Fibroblast of mammary gland (primary cell): ENCODE measurements at regions not wholly inside any gene's neighbourhood (a gene's known extent, or its start where the extent isn't known, plus 50 kb on each side); places are given as distances from the start of the nearest gene placed in this dataset.

Experiments used
- DNase-seq: peaks from one replicate; pipeline ENCODE4 v3.0.0-alpha.2; 2010; ENCODE audit warnings: low read depth
- H3K4me3 ChIP-seq: 2 replicates; pipeline ENCODE4 v1.5.1; 2011; ENCODE audit warnings: low read depth, mild to moderate bottlenecking, low read length, moderate library complexity; ENCODE audit not compliant: control insufficient read depth
- TF ChIP-seq, protein P1 (sequence below): conservative IDR thresholded peaks from 2 replicates; pipeline ENCODE4 v1.5.1; 2011; ENCODE audit warnings: low read depth, low read length, inconsistent platforms; ENCODE audit not compliant: control insufficient read depth, insufficient read depth

DNA sequence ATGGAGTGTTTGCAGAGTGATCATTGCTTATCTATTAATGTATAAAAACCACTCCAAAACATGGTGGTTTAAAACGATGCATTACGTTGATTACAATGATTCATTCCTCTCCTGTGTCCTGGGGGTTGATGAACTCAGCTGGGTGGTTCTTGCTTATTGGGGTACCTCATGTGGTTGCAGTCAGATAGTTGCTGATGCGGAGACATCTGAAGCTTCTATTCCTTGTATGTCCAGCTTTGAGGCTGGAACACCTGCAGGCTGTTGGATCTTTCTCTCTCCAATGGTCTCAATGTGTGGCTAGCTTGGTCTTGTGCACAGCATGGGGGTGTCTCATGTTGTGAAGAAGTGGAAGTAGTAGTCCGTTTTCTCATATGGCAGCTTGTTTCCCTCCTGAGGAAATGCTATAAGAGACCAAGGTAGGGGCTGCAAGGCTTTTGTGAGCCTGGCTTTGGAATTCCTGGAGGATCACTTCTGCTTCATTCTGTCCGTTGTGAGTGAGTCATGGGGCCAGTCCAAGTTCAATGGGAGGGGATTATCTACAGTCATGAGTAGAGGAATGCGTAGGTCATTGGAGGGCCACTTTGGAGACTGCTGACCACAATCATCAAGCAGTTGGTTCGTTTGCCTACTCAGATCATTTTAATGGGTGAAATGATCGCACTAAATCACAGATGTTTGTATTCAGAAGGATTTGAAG is 601.0 kb downstream of the SLC4A3 start:
- TF ChIP-seq, protein P1, sequence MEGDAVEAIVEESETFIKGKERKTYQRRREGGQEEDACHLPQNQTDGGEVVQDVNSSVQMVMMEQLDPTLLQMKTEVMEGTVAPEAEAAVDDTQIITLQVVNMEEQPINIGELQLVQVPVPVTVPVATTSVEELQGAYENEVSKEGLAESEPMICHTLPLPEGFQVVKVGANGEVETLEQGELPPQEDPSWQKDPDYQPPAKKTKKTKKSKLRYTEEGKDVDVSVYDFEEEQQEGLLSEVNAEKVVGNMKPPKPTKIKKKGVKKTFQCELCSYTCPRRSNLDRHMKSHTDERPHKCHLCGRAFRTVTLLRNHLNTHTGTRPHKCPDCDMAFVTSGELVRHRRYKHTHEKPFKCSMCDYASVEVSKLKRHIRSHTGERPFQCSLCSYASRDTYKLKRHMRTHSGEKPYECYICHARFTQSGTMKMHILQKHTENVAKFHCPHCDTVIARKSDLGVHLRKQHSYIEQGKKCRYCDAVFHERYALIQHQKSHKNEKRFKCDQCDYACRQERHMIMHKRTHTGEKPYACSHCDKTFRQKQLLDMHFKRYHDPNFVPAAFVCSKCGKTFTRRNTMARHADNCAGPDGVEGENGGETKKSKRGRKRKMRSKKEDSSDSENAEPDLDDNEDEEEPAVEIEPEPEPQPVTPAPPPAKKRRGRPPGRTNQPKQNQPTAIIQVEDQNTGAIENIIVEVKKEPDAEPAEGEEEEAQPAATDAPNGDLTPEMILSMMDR: no peak
- peak; percentile 99 for DNase-seq
- peak overlapping the region; percentile 21 for H3K4me3 ChIP-seq

DNA sequence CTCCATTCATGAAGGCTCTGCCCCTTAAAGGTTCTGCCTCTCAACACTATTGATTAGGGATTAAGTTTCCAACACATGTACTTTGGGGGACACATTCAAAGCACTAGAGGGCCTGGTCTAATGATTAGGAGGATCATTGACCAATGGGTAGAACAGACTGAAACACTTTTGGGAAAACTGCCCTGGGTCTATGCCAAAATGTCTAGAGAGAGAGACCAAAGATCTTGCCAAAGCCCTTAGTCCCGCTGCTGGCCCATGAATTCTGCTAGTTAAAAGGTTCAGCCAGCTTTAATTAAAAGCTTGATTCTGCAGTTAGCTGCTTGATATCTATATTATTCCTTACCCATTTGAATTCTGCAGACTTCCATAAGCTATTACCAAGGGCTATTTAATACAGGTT is 613.2 kb downstream of the SLC4A3 start:
- TF ChIP-seq, protein P1: no peak
- no peak for DNase-seq
- H3K4me3 ChIP-seq: no peak overlapping the region

DNA sequence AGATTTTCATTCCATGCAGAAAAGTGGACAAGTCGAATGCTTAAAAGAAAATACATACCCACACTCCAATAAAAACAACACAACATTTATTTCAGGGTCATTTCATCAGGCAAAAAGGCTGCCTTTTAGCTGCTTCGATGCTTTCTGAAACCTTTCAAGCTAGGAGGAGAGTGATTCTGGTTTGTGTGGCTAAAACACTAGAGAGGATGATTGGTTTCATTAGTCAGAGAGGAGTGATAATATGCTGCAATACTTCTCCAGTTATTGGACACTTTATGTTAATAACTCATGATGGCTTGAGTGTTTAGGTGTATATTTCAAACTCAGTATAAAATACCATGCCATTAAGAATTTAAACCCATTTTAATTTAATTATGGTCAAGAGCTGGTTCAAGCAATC is 614.0 kb downstream of the SLC4A3 start:
- peak; percentile 39 for DNase-seq

DNA sequence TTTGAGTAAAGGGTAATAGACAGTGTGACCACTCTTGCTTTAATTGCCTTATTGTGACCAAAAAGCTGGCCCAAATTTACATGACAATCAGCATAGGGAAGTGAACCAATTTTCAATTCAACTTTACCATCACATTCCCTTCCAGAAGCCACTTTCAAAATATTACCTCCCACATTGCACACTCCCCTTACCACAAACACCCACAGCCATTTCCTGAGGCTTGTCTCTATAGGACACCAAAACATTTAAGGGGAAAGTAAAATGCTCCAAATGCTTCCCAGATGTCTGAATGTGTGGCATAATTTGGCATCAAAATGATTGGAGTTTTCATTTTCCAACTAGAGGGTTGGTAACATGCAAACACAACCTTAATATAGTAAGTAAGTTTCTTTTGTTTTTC is 616.1 kb downstream of the SLC4A3 start:
- DNase-seq: no peak
- TF ChIP-seq, protein P1: no peak
- H3K4me3 ChIP-seq: no peak overlapping the region

More for the DNA sequence above, 614.0 kb downstream of the SLC4A3 start:
- TF ChIP-seq, protein P1: no peak
- no peak overlapping the region for H3K4me3 ChIP-seq

DNA sequence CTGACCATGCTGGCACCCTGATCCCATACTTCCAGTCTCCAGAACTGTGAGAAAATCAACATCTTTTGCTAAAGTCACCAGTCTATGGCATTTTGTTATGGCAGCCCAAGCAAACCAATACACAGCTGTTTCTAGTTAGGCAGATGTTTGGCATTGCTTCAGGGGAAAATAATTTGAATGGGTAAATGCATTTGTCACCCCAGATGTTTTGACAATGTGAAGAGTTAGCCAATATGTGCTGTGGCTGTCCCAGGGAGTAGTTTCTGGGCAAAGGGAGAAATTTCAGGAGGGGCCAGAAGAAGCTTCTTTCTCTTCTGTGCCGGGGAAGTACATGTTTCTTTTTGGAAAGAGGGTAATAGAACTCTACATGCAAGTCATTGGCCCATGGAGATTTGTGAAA is 619.0 kb downstream of the SLC4A3 start:
- TF ChIP-seq, protein P1: no peak
- DNase-seq: peak; percentile 79
- no peak overlapping the region for H3K4me3 ChIP-seq

DNA sequence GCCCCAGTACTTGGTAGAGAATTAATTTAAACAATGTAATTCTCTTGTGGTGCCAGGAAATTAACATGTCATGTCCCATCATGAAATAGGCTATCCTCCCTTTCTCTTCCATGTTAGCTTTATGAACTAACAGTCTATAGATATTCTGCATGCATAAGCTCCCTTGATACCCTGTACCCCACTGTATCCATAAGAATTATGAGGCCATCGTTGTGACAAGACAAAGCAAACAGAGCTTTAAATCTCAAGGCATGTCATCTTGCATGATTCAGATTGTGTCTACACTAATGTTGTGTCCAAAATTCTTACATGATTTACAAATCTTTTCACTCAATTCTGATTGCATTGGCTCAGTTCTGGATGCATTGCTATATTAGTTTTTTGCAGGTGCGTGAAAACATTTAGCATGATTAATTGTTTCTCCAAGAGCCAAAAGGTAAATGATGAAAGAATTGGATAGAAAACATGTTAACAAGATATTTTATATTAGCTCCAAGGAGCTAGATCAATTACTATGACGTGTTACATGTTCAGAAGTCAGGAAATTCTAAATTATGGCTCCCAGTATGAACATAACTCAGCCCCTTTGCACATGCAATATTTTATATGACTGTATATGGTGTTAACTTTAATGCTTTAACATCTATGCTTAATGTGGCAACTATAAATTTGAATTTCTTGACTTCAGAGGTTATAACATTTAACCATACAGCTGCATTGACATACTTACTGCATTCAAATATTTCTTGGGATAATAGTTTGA is 620.3 kb downstream of the SLC4A3 start:
- H3K4me3 ChIP-seq: no peak overlapping the region
- DNase-seq: no peak
- TF ChIP-seq, protein P1: no peak
